ENCODE measurements at regions not wholly inside any gene's neighbourhood (a gene's known extent, or its start where the extent isn't known, plus 50 kb on each side); places are given as distances from the start of the nearest gene placed in this dataset.
"Not testable (repeated sequence)": the region's sequence is repeated elsewhere in the genome, so short reads cannot be mapped to it uniquely, and the experiment has no call there.

- not testable (repeated sequence) for H3K36me3 ChIP-seq (ENCODE audit: insufficient read depth, low read length); H3K9me3 ChIP-seq (ENCODE audit: low read length); H4K20me1 ChIP-seq (ENCODE audit: insufficient read depth, low read length); H3K27me3 ChIP-seq (ENCODE audit: insufficient read depth, low read length); H3K79me2 ChIP-seq (ENCODE audit: insufficient read depth, low read length); H3K4me3 ChIP-seq (ENCODE audit: low read depth, low read length, poor library complexity, severe bottlenecking); H3K9ac ChIP-seq (ENCODE audit: low read length); H3K4me2 ChIP-seq (ENCODE audit: low read length); H3F3A ChIP-seq (ENCODE audit: insufficient read depth, low read length); H3K4me1 ChIP-seq (ENCODE audit: insufficient read depth, low read length, severe bottlenecking); H2AFZ ChIP-seq (ENCODE audit: low read length); H3K27ac ChIP-seq (ENCODE audit: low read depth, low read length, poor library complexity, severe bottlenecking); H3K9me2 ChIP-seq (ENCODE audit: low read depth, low read length)
- peak; percentile 26; the same call in 1 of the 2 replicates for TF ChIP-seq CTCF (IDR thresholded peaks at IDR 0.05; ENCODE audit: low read length)
These were observed 82.3 kb upstream of the IMMP2L start for GRCh38 chr7:111644595-111644994.

- Histone ChIP-seq H3K79me2 (ENCODE audit: insufficient read depth, low read length) (no peaks in the 10 kb centered on the region), H3K27me3 (ENCODE audit: insufficient read depth, low read length) (no peaks in the 10 kb centered on the region), H2AFZ (ENCODE audit: low read length) (peak overlapping the region; percentile 93), H3K4me1 (ENCODE audit: insufficient read depth, low read length, severe bottlenecking) (no peaks in the 10 kb centered on the region), H3F3A (ENCODE audit: insufficient read depth, low read length) (no peaks in the 10 kb centered on the region), H3K9ac (ENCODE audit: low read length) (no peak overlapping the region), H3K36me3 (ENCODE audit: insufficient read depth, low read length) (no peaks in the 10 kb centered on the region), H3K9me3 (ENCODE audit: low read length) (0 out of 2 replicates have a peak, but pooled peaks cover 3% of the 10 kb centered on the region), H3K27ac (ENCODE audit: low read depth, low read length, poor library complexity, severe bottlenecking) (no peak overlapping the region), H4K20me1 (ENCODE audit: insufficient read depth, low read length) (no peaks in the 10 kb centered on the region), H3K9me2 (ENCODE audit: low read depth, low read length) (no peaks in the 10 kb centered on the region), H3K4me3 (ENCODE audit: low read depth, low read length, poor library complexity, severe bottlenecking) (no peak overlapping the region), H3K4me2 (ENCODE audit: low read length) (no peak overlapping the region)
- TF ChIP-seq EZH2 (IDR thresholded peaks at IDR 0.05; ENCODE audit: borderline replicate concordance, low read length) (no peak), CTCF (IDR thresholded peaks at IDR 0.05; ENCODE audit: low read length) (no peak)
These were observed 80.1 kb upstream of the IMMP2L start for GRCh38 chr7:111642373-111642772.

GRCh38 chr7:111640416-111640815 lies 78.1 kb upstream of the IMMP2L start:
- no peak overlapping the region for H3K9ac ChIP-seq (ENCODE audit: low read length)

More at GRCh38 chr7:111640416-111640815, 78.1 kb upstream of the IMMP2L start:
- H3K27me3 ChIP-seq (ENCODE audit: insufficient read depth, low read length), result no peaks in the 10 kb centered on the region
- H2AFZ ChIP-seq (ENCODE audit: low read length), result no peak overlapping the region
- H3K27ac ChIP-seq (ENCODE audit: low read depth, low read length, poor library complexity, severe bottlenecking), result no peak overlapping the region
- H4K20me1 ChIP-seq (ENCODE audit: insufficient read depth, low read length), result no peaks in the 10 kb centered on the region
- no peaks in the 10 kb centered on the region for H3K36me3 ChIP-seq (ENCODE audit: insufficient read depth, low read length)
- 0 out of 2 replicates have a peak, but pooled peaks cover 3% of the 10 kb centered on the region for H3K9me3 ChIP-seq (ENCODE audit: low read length)
- no peak overlapping the region for H3K4me2 ChIP-seq (ENCODE audit: low read length)
- H3K4me3 ChIP-seq (ENCODE audit: low read depth, low read length, poor library complexity, severe bottlenecking), result no peak overlapping the region
- no peaks in the 10 kb centered on the region for H3K79me2 ChIP-seq (ENCODE audit: insufficient read depth, low read length)
- TF ChIP-seq EZH2 (IDR thresholded peaks at IDR 0.05; ENCODE audit: borderline replicate concordance, low read length) (no peak), CTCF (IDR thresholded peaks at IDR 0.05; ENCODE audit: low read length) (no peak)
- H3K9me2 ChIP-seq (ENCODE audit: low read depth, low read length), result no peaks in the 10 kb centered on the region
- no peaks in the 10 kb centered on the region for H3F3A ChIP-seq (ENCODE audit: insufficient read depth, low read length)
- H3K4me1 ChIP-seq (ENCODE audit: insufficient read depth, low read length, severe bottlenecking), result no peaks in the 10 kb centered on the region

Data from OCI-LY1 (cell line).